GM23338 (cell line): ENCODE measurements at regions not wholly inside any gene's neighbourhood (a gene's known extent, or its start where the extent isn't known, plus 50 kb on each side); places are given as distances from the start of the nearest gene placed in this dataset.

Experiments
- ATAC-seq: fragments of 200-7000 bp; cut with Tn5 transposase; 3 replicates; pipeline ENCODE4 v1.9.1; 2020
- DNase-seq: peaks from one replicate; pipeline ENCODE4 v3.0.0-alpha.2; 2015; ENCODE audit warnings: low spot score
- H2AFZ ChIP-seq: fragments of 200-600 bp; sonication (generic); 2 replicates; pipeline ENCODE4 v1.8.0; 2016; ENCODE audit warnings: antibody characterized with exemption, mild to moderate bottlenecking, moderate library complexity
- H3F3A ChIP-seq: fragments of 200-600 bp; sonication (generic); replicated peaks from 2 replicates; pipeline ENCODE4 v1.8.0; 2017; ENCODE audit warnings: antibody characterized with exemption, mixed run types, low read depth
- H3K27ac ChIP-seq: fragments of 200-600 bp; sonication (generic); 2 replicates; pipeline ENCODE4 v1.6.1; 2016; ENCODE audit warnings: low read depth
- H3K27me3 ChIP-seq: fragments of 200-600 bp; sonication (generic); 2 replicates; pipeline ENCODE4 v1.8.0; 2016; ENCODE audit warnings: mild to moderate bottlenecking, mixed run types, moderate library complexity; ENCODE audit not compliant: insufficient read depth
- H3K36me3 ChIP-seq: fragments of 200-600 bp; sonication (generic); 2 replicates; pipeline ENCODE4 v1.8.0; 2016; ENCODE audit warnings: mild to moderate bottlenecking; ENCODE audit not compliant: insufficient read depth
- H3K4me1 ChIP-seq: fragments of 200-600 bp; sonication (generic); 2 replicates; pipeline ENCODE4 v1.8.0; 2016; ENCODE audit warnings: mild to moderate bottlenecking, moderate library complexity; ENCODE audit not compliant: insufficient read depth
- H3K4me2 ChIP-seq: fragments of 200-600 bp; sonication (generic); 2 replicates; pipeline ENCODE4 v1.7.1; 2017; ENCODE audit warnings: mixed run types
- H3K4me3 ChIP-seq: fragments of 200-600 bp; sonication (generic); 2 replicates; pipeline ENCODE4 v1.6.1; 2016; ENCODE audit warnings: mixed run types
- H3K79me2 ChIP-seq: fragments of 200-600 bp; sonication (generic); replicated peaks from 2 replicates; pipeline ENCODE4 v1.8.0; 2017; ENCODE audit warnings: mild to moderate bottlenecking; ENCODE audit not compliant: insufficient read depth
- H3K9me2 ChIP-seq: fragments of 200-600 bp; sonication (generic); 2 replicates; pipeline ENCODE4 v1.8.0; 2017; ENCODE audit not compliant: insufficient read depth
- H4K20me1 ChIP-seq: fragments of 200-600 bp; sonication (generic); replicated peaks from 2 replicates; pipeline ENCODE4 v1.8.0; 2017; ENCODE audit warnings: mild to moderate bottlenecking; ENCODE audit not compliant: insufficient read depth
- H3K27ac Mint-ChIP-seq: 2 replicates; pipeline ENCODE4 v1.8.0; 2020; ENCODE audit warnings: inconsistent platforms, mild to moderate bottlenecking, moderate library complexity, mixed read lengths
- H3K27me3 Mint-ChIP-seq: 3 replicates; pipeline ENCODE4 v1.8.0; 2022; ENCODE audit warnings: low read depth, mild to moderate bottlenecking, moderate library complexity, mixed read lengths, inconsistent platforms; ENCODE audit not compliant: insufficient read depth, poor library complexity
- H3K36me3 Mint-ChIP-seq: 3 replicates; pipeline ENCODE4 v1.8.0; 2021; ENCODE audit warnings: low read depth, mild to moderate bottlenecking, inconsistent platforms, moderate library complexity, mixed read lengths
- H3K4me1 Mint-ChIP-seq: 3 replicates; pipeline ENCODE4 v1.8.0; 2020; ENCODE audit warnings: mild to moderate bottlenecking, inconsistent platforms, mixed read lengths
- H3K4me3 Mint-ChIP-seq: 3 replicates; pipeline ENCODE4 v1.8.0; 2021; ENCODE audit warnings: moderate library complexity, mild to moderate bottlenecking, inconsistent platforms, mixed read lengths
- H3K9me3 Mint-ChIP-seq: 3 replicates; pipeline ENCODE4 v1.8.0; 2020; ENCODE audit warnings: moderate library complexity, mild to moderate bottlenecking, inconsistent platforms, mixed read lengths
- CREB1 ChIP-seq: fragments of 250-450 bp; sonication (Bioruptor Pico); IDR thresholded peaks from 2 replicates; pipeline ENCODE4 v1.5.0; 2020; ENCODE audit warnings: low read depth, mild to moderate bottlenecking, moderate library complexity
- EZH2 ChIP-seq: fragments of 200-600 bp; sonication (generic); IDR thresholded peaks from one replicate; pipeline ENCODE4 v1.8.0; 2017; ENCODE audit warnings: antibody characterized with exemption, mild to moderate bottlenecking, low read depth; ENCODE audit not compliant: unreplicated experiment
- EZH2phosphoT487 ChIP-seq: fragments of 200-600 bp; sonication (generic); IDR thresholded peaks from one replicate; pipeline ENCODE4 v1.8.1; 2018; ENCODE audit warnings: antibody characterized with exemption; ENCODE audit not compliant: unreplicated experiment
- JUNB ChIP-seq: IDR thresholded peaks from one replicate; pipeline ENCODE4 v1.6.1; 2016; ENCODE audit warnings: antibody characterized with exemption; ENCODE audit not compliant: unreplicated experiment
- NANOG ChIP-seq: IDR thresholded peaks from 2 replicates; pipeline ENCODE4 v1.6.1; 2016; ENCODE audit warnings: antibody characterized with exemption, borderline replicate concordance
- POLR2AphosphoS5 ChIP-seq: IDR thresholded peaks from 2 replicates; pipeline ENCODE4 v1.6.1; 2016; ENCODE audit warnings: antibody characterized with exemption, low read depth
- STAT1 ChIP-seq: IDR thresholded peaks from one replicate; pipeline ENCODE4 v1.6.1; 2016; ENCODE audit warnings: antibody characterized with exemption; ENCODE audit not compliant: unreplicated experiment
- ZNF114 ChIP-seq: fragments of 250-450 bp; sonication (Bioruptor Pico); IDR thresholded peaks from 2 replicates; pipeline ENCODE4 v1.5.0; 2020; ENCODE audit warnings: mild to moderate bottlenecking, moderate library complexity
- ZNF331 ChIP-seq: fragments of 250-450 bp; sonication (Bioruptor Pico); IDR thresholded peaks from 2 replicates; pipeline ENCODE4 v1.5.0; 2020; ENCODE audit warnings: low read depth, mild to moderate bottlenecking, moderate library complexity
- TF ChIP-seq, protein P1 (sequence below): fragments of 250-450 bp; sonication (Bioruptor Pico); IDR thresholded peaks from 2 replicates; pipeline ENCODE4 v1.5.0; 2020; ENCODE audit warnings: mild to moderate bottlenecking, moderate library complexity
- TF ChIP-seq, protein P2 (sequence below): IDR thresholded peaks from 2 replicates; pipeline ENCODE4 v1.6.1; 2016; ENCODE audit warnings: antibody characterized with exemption
- TF ChIP-seq, protein P3 (sequence below): IDR thresholded peaks from one replicate; pipeline ENCODE4 v1.6.1; 2018; ENCODE audit warnings: antibody characterized with exemption; ENCODE audit not compliant: unreplicated experiment
- TF ChIP-seq, protein P4 (sequence below), 2 experiments: fragments of 200-600 bp in 1 of 2; sonication (generic) in 1 of 2; conservative IDR thresholded peaks; 2 replicates each; pipeline versions ENCODE4 v1.5.1 to v1.6.1; 2016 to 2017; ENCODE audit warnings: antibody characterized with exemption in 2 of 2, low read depth in 2 of 2, mild to moderate bottlenecking in 2 of 2, moderate library complexity in 1 of 2

DNA sequence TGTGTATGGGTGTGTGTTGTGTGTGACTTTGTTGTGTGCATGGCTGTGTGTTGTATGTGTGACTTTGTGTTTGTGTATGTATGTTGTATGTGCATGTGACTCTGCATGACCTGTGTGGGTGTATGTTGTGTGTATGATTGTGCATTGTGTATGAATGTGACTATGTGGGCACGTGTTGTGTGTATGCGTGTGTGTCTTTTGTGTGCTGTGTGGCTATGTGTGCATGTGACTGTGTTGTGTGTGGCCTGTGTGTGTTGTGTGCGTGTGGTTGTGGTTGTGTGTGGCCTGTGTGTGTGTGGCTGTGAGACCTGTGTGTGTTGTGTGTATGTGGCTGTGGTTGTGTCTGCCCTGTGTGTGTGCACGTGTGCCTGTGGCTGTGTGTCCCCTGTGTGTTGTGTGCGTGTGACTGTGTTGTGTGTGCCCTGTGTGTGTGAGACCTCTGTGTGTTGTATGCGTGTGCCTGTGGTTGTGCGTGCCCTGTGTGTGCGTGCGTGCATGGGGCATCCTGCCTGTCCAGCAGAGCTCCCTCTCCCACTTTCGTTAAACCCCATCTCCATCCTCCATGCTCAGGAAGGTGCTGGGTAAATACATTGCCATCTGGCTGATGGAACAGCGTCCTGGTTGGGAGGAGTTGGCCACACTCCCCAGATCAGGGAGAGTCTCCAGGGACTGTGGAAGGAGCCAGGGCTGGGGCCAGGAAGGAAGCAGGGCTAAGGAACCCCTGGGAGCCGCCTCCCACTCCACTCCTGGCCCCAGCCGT lies 90.1 kb upstream of the GSE1 start:
- peaks cover 16% of the 10 kb centered on the region; the same call in 1 of the 2 replicates for H3F3A ChIP-seq
- H3K36me3 ChIP-seq: no peaks in the 10 kb centered on the region
- DNase-seq: no peak
- Mint-ChIP-seq H3K9me3 (peaks cover 8% of the 10 kb centered on the region; the same call in 1 of the 3 replicates), H3K4me1 (peaks cover 50% of the 10 kb centered on the region), H3K27me3 (peaks cover 13% of the 10 kb centered on the region), H3K36me3 (peaks cover 13% of the 10 kb centered on the region), H3K4me3 (no peak overlapping the region; the same call in 2 of the 3 replicates), H3K27ac (peak overlapping the region; percentile 79)
- no peaks in the 10 kb centered on the region for H4K20me1 ChIP-seq
- TF ChIP-seq, protein P1, sequence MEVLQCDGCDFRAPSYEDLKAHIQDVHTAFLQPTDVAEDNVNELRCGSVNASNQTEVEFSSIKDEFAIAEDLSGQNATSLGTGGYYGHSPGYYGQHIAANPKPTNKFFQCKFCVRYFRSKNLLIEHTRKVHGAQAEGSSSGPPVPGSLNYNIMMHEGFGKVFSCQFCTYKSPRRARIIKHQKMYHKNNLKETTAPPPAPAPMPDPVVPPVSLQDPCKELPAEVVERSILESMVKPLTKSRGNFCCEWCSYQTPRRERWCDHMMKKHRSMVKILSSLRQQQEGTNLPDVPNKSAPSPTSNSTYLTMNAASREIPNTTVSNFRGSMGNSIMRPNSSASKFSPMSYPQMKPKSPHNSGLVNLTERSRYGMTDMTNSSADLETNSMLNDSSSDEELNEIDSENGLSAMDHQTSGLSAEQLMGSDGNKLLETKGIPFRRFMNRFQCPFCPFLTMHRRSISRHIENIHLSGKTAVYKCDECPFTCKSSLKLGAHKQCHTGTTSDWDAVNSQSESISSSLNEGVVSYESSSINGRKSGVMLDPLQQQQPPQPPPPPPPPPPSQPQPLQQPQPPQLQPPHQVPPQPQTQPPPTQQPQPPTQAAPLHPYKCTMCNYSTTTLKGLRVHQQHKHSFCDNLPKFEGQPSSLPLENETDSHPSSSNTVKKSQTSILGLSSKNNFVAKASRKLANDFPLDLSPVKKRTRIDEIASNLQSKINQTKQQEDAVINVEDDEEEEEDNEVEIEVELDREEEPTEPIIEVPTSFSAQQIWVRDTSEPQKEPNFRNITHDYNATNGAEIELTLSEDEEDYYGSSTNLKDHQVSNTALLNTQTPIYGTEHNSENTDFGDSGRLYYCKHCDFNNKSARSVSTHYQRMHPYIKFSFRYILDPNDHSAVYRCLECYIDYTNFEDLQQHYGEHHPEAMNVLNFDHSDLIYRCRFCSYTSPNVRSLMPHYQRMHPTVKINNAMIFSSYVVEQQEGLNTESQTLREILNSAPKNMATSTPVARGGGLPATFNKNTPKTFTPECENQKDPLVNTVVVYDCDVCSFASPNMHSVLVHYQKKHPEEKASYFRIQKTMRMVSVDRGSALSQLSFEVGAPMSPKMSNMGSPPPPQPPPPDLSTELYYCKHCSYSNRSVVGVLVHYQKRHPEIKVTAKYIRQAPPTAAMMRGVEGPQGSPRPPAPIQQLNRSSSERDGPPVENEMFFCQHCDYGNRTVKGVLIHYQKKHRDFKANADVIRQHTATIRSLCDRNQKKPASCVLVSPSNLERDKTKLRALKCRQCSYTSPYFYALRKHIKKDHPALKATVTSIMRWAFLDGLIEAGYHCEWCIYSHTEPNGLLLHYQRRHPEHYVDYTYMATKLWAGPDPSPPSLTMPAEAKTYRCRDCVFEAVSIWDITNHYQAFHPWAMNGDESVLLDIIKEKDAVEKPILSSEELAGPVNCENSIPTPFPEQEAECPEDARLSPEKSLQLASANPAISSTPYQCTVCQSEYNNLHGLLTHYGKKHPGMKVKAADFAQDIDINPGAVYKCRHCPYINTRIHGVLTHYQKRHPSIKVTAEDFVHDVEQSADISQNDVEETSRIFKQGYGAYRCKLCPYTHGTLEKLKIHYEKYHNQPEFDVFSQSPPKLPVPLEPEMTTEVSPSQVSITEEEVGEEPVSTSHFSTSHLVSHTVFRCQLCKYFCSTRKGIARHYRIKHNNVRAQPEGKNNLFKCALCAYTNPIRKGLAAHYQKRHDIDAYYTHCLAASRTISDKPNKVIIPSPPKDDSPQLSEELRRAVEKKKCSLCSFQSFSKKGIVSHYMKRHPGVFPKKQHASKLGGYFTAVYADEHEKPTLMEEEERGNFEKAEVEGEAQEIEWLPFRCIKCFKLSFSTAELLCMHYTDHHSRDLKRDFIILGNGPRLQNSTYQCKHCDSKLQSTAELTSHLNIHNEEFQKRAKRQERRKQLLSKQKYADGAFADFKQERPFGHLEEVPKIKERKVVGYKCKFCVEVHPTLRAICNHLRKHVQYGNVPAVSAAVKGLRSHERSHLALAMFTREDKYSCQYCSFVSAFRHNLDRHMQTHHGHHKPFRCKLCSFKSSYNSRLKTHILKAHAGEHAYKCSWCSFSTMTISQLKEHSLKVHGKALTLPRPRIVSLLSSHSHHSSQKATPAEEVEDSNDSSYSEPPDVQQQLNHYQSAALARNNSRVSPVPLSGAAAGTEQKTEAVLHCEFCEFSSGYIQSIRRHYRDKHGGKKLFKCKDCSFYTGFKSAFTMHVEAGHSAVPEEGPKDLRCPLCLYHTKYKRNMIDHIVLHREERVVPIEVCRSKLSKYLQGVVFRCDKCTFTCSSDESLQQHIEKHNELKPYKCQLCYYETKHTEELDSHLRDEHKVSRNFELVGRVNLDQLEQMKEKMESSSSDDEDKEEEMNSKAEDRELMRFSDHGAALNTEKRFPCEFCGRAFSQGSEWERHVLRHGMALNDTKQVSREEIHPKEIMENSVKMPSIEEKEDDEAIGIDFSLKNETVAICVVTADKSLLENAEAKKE (CRISPR knock-in tag): no peak
- TF ChIP-seq, protein P2, sequence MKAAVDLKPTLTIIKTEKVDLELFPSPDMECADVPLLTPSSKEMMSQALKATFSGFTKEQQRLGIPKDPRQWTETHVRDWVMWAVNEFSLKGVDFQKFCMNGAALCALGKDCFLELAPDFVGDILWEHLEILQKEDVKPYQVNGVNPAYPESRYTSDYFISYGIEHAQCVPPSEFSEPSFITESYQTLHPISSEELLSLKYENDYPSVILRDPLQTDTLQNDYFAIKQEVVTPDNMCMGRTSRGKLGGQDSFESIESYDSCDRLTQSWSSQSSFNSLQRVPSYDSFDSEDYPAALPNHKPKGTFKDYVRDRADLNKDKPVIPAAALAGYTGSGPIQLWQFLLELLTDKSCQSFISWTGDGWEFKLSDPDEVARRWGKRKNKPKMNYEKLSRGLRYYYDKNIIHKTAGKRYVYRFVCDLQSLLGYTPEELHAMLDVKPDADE: no peak
- TF ChIP-seq POLR2AphosphoS5 (no peak), EZH2 (no peak), ZNF114 (no peak), NANOG (no peak), CREB1 (CRISPR knock-in tag) (no peak), STAT1 (no peak), ZNF331 (CRISPR knock-in tag) (no peak), EZH2phosphoT487 (no peak), JUNB (no peak)
- TF ChIP-seq, protein P3, sequence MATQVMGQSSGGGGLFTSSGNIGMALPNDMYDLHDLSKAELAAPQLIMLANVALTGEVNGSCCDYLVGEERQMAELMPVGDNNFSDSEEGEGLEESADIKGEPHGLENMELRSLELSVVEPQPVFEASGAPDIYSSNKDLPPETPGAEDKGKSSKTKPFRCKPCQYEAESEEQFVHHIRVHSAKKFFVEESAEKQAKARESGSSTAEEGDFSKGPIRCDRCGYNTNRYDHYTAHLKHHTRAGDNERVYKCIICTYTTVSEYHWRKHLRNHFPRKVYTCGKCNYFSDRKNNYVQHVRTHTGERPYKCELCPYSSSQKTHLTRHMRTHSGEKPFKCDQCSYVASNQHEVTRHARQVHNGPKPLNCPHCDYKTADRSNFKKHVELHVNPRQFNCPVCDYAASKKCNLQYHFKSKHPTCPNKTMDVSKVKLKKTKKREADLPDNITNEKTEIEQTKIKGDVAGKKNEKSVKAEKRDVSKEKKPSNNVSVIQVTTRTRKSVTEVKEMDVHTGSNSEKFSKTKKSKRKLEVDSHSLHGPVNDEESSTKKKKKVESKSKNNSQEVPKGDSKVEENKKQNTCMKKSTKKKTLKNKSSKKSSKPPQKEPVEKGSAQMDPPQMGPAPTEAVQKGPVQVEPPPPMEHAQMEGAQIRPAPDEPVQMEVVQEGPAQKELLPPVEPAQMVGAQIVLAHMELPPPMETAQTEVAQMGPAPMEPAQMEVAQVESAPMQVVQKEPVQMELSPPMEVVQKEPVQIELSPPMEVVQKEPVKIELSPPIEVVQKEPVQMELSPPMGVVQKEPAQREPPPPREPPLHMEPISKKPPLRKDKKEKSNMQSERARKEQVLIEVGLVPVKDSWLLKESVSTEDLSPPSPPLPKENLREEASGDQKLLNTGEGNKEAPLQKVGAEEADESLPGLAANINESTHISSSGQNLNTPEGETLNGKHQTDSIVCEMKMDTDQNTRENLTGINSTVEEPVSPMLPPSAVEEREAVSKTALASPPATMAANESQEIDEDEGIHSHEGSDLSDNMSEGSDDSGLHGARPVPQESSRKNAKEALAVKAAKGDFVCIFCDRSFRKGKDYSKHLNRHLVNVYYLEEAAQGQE: no peak
- TF ChIP-seq, protein P4, sequence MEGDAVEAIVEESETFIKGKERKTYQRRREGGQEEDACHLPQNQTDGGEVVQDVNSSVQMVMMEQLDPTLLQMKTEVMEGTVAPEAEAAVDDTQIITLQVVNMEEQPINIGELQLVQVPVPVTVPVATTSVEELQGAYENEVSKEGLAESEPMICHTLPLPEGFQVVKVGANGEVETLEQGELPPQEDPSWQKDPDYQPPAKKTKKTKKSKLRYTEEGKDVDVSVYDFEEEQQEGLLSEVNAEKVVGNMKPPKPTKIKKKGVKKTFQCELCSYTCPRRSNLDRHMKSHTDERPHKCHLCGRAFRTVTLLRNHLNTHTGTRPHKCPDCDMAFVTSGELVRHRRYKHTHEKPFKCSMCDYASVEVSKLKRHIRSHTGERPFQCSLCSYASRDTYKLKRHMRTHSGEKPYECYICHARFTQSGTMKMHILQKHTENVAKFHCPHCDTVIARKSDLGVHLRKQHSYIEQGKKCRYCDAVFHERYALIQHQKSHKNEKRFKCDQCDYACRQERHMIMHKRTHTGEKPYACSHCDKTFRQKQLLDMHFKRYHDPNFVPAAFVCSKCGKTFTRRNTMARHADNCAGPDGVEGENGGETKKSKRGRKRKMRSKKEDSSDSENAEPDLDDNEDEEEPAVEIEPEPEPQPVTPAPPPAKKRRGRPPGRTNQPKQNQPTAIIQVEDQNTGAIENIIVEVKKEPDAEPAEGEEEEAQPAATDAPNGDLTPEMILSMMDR (conservative IDR thresholded peaks at IDR 0.05; ENCODE audit: low read depth in 2 of 2): no peak
- H3K9me2 ChIP-seq: no peaks in the 10 kb centered on the region
- H3K4me1 ChIP-seq: peaks cover 10% of the 10 kb centered on the region
- H2AFZ ChIP-seq: no peak overlapping the region
- H3K4me3 ChIP-seq: no peak overlapping the region
- H3K27ac ChIP-seq: no peak overlapping the region
- H3K27me3 ChIP-seq: no peaks in the 10 kb centered on the region
- H3K4me2 ChIP-seq: no peak overlapping the region
- ATAC-seq: peak; percentile 15
- H3K79me2 ChIP-seq: no peaks in the 10 kb centered on the region
